GM18519 (cell line): ENCODE measurements at regions not wholly inside any gene's neighbourhood (a gene's known extent, or its start where the extent isn't known, plus 50 kb on each side); places are given as distances from the start of the nearest gene placed in this dataset.
"Not testable (repeated sequence)": the region's sequence is repeated elsewhere in the genome, so short reads cannot be mapped to it uniquely, and the experiment has no call there.

ENCODE experiments used
- ATAC-seq: cut with Tn5 transposase; IDR thresholded peaks from one replicate; pipeline ENCODE4 v1.9.1; 2021; ENCODE audit warnings: mild to moderate bottlenecking, moderate library complexity; ENCODE audit not compliant: unreplicated experiment, low FRiP score

DNA sequence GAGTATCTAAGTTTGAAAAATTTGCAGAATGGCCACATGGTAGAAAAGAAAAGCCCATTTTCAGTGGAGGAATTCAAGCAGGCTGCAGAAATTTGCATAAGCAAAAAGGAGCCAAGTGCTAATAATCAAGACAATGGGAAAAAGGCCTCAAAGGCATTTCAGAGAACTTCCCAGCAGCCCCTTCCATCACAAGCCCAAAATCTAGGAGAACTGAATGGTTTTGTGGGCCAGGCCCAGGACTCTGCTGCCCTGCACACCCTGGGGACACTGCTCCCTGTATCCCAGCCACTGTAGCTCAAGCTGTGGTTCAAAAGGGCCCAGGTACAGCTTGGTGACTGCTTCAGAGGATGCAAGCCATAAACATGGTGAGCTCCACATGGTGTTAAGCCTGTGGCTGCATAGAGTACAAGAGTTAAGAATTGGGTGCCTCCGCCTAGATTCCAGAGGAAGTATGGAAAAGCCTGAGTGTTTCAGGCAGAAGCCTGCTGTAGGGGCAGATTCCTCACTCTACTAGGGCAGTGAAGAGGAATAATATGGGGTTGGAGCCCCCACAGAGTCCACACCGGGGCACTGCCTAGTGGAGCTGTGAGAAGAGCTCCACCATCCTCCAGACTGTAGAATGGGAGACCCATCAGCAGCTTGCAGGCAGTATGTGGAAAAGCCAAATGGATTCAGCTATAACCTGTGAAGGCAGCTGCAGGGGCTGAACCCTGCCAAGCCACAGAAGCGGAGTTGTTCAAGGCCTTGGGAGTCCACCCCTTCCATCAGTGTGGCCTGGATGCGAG, 720.7 kb upstream of the CTNND2 start:
- no peak for ATAC-seq

DNA sequence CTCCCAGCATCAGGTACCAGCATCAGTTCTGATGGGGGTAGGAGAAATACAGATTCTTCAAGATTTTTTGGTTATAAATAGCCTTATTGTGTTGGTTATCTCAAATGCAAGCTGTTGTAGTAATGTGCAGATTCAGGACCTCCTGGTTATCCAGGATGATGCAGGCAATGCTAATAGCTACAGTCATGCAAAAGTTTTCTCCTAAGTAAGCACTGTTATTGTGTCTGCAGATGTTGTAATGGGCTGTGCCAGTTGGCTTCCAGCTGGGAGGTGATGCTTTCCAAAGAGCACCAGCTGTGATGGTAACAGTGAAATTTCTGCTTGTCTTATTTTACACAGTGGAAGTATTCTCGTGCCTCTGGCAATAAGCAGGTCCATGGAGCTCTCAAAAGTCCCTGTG, 719.2 kb upstream of the CTNND2 start:
- ATAC-seq, result no peak

DNA sequence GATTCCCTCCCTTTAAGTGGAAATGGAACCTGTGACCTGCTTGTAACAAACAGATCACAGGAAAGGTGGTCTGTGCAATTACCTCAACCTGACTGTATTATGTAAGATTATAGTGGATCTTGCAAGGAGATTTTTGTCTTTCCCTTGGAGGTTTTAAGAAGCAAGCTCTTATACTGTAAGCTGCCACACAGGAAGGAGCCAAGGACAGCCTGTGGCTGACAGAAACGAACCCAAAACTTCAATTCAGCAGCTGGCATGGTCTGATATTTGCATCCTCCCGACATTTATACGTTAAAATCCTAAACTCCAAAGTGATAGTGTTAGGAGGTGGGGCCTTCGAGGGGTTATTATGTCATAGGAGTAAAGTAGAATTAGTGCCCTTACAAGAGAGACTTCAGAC, 711.8 kb upstream of the CTNND2 start:
- ATAC-seq, result no peak

DNA sequence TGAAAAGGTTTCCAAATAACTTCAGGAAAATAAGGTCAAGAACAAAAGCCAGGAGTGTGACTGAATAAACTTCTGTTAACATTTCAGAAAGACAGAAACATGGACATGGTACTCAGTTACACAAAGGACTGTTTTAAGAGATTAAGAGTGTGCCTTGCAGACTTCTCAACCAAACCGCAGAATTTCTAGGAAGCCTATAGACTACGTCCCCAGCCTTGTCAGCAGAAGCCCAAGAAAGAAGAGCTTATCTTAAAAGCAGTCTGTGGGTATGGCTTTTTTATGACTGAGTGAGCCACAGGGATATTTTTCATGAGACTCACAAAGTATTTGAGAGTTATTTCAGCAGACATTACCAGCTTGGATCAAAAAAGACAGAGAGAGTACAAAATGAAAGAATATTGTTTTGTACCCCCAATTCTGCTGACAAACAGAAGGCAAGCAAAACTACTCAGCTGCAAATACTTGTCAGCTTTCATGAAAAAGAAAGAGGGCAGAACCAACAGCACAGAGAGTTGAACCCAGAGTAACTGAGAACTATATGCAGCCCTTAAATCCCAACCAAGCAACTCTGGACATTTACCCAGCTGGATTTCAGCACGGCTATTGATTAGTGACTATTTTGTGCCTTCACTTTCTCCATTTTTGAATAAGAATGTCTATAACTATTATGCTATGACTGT, 711.0 kb upstream of the CTNND2 start:
- no peak for ATAC-seq

DNA sequence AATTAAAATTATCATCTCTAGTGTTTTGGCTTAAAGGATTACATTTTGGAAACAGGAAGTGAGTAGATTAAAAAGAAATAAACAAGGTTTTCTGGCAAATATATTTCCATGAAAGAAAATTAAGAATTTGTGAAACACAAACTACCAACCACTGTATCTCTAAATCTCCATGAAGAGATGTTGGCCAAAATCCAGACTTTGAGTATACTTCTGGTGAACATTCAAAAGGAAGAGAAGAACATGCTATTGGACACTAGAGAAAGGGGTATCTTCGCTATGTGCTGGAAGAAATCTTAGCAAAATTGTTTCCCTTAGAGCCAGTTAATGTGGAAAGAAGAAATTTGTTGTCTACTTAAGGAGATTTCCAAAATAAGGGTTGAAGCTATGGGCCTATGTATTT, 710.4 kb upstream of the CTNND2 start:
- no peak for ATAC-seq

DNA sequence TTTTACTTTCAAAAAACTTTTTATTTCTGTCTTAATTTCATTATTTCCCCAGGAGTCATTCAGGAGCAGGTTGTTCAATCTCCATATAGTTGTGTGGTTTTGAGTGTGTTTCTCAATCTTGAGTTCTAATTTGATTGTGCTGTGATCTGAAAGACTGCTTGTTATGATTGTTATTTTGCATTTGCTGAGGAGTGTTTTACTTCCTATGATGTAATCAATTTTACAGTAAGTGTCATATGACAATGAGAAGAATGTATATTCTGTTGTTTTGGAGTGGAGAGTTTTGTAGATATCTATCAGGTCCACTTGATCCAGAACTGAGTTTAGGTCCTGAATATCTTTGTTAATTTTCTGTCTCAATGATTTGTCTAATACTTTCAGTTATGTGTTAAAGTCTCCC, 706.9 kb upstream of the CTNND2 start:
- no peak for ATAC-seq

DNA sequence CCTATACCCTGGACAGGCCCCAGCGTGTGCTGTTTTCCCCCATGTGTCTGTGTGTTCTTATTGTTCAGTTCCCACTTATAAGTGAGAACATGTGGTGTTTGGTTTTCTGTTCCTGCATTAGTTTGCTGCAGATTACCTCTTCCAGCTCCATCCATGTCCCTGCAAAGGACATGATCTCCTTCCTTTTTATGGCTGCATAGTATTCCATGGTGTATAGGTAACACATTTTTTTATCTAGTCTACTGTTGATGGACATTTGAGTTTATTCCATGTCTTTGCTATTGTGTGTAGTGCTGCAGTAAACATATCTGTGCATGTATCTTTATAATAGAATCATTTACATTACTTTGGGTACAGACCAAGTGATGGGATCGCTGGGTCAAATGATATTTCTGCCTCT, 703.6 kb upstream of the CTNND2 start:
- ATAC-seq, result not testable (repeated sequence)

DNA sequence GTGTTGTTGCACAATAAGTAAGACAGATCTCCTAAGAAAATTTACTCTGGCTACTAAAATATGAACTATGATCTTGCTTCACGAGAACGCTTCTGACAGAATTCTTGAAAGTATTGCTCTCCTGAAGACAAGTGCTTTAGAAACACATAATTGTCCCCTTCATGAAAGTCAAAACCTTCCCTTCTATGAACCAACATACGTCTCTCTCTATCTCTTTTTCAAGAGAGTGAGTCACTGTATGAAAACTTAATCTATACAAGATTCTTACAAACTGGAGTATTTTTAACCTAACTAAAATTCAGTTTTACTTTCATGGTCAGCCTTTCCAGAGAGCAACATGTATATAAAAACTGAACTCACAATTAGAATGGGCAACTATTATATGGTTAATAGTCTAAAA, 688.0 kb upstream of the CTNND2 start:
- no peak for ATAC-seq

DNA sequence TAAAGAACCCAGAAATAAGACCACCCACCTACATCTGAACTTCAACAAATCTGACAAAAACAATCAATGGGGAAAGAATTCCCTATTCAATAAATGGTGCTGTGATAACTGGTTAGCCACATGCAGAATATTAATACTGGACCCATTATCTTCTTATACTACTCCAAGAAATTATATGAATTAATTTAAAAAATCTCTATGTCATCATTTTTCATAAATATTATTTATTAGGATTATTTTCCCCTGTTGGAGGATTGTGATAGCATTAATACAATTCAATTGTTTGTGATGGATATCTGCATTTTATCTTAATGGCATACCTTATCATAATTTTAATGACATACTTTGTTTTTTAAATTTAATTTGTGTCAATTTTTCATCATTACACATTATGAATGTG, 682.2 kb upstream of the CTNND2 start:
- ATAC-seq, result no peak

DNA sequence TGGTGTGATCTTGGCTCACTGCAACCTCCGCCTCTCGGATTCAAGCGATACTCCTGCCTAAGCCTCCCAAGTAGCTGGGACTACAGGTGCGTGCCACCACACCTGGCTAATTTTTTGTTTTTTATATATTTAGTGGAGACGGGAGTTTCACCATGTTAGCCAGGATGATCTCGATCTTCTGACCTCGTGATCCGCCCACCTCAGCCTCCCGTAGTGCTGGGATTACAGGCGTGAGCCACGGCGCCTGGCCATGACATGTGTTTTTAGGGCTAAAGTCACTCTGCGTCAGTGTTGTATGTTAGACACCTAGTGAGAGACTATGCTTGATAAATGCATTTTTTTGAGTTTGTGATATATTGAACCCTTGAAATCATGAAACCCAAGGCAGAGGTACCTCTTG, 674.6 kb upstream of the CTNND2 start:
- not testable (repeated sequence) for ATAC-seq

DNA sequence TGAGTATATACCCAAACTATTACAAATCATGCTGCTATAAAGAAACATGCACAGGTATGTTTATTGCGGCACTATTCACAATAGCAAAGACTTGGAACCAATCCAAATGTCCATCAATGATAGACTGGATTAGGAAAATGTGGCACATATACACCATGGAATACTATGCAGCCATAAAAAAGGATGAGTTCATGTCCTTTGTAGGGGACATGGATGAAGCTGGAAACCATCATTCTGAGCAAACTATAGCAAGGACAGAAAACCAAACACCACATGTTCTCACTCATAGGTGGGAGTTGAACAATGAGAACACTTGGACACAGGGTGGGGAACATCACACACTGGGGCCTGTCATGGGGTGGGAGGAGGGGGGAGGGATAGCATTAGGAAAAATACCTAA, 672.7 kb upstream of the CTNND2 start:
- not testable (repeated sequence) for ATAC-seq

DNA sequence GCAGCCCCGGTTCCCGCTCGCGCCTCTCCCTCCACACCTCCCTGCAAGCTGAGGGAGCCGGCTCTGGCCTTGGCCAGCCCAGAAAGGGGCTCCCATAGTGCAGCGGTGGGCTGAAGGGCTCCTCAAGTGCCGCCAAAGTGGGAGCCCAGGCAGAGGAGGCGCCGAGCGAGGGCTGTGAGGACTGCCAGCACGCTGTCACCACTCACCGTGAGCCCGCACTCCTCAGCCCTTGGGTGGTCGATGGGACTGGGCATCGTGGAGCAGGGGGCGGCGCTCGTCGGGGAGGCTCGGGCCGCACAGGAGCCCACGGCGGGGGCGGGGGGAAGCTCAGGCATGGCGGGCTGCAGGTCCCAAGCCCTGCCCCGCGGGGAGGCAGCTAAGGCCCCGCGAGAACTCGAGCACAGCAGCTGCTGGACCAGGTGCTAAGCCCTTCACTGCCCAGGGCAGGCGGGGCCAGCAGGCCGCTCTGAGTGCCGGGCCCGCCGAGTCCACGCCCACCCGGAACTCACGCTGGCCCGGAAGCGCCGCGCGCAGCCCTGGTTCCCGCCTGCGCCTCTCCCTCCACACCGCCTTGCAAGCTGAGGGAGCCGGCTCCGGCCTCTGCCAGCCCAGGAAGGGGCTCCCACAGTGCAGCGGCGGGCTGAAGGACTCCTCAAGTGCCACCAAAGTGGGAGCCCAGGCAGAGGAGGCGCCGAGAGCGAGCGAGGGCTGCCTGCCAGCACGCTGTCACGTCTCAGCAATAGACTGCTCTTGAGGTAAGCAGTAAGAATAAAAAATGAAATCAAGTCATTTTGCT, 670.2 kb upstream of the CTNND2 start:
- not testable (repeated sequence) for ATAC-seq

DNA sequence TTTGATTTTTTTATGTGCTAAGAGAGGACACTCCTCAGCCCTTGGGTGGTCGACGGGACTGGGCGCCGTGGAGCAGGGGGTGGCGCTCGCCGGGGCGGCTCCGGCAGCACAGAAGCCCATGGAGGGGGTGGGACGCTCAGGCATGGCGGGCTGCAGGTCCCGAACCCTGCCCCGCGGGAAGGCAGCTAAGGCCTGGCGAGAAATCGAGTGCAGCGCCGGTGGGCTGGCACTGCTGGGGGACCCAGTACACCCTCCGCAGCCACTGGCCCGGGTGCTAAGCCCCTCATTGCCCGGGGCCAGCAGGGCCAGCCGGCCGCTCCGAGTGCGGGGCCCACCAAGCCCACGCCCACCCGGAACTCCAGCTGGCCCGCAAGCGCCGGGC, 669.7 kb upstream of the CTNND2 start:
- not testable (repeated sequence) for ATAC-seq

DNA sequence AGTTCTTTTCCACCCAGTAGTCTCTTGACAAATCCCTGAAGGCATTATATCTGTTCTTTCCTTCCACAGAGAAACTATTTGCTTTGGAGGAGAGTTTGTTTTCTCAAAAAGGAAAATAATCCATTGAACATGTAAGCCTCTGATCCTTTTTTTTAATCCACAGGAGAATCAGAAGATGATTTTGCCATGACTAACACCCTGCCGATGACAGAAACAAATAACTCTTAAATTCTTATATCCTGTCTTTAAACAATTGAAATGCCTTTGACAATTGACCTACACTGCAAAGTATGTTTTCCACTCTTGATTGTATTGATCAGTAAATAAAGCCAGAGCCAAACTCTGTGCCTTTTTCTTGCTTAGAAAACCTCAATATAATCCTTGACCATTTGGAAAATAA, 666.4 kb upstream of the CTNND2 start:
- no peak for ATAC-seq

DNA sequence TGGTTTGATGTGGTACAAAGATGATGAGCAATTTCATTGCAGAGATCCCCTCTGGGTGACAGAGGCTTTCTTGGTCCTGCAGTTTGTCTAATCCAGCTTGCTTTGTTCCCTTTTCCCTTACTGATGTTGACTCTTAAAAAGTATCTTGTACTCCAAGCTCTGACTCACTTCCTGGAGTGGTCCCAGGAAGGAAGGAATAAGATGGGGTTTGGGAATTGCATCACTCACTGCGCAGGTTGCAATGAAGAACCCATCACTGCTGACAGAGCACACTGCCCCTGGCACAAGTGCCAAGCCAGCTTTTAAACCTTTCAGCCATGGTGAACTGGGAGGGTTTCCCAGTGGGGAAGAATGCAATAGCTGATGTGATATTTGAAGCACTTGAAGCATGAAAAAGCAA, 662.2 kb upstream of the CTNND2 start:
- no peak for ATAC-seq

DNA sequence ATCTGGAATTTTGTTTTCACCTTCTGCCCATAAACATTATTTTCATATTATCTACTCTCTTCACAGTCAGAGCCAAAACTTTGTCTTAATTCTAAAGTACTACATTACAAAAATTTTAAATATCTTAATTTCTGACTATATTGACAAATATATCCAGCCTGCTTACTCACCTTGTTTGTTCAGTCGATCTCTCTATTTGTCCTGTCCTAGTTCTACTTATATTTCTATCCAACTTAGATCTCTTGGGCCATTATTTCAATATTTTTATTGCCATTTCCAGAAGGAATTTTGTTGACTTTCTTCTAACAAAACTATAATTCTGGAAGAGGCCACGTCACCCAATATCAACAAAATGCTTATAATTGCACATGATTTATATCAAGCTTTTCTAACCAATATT, 652.8 kb upstream of the CTNND2 start:
- no peak for ATAC-seq

DNA sequence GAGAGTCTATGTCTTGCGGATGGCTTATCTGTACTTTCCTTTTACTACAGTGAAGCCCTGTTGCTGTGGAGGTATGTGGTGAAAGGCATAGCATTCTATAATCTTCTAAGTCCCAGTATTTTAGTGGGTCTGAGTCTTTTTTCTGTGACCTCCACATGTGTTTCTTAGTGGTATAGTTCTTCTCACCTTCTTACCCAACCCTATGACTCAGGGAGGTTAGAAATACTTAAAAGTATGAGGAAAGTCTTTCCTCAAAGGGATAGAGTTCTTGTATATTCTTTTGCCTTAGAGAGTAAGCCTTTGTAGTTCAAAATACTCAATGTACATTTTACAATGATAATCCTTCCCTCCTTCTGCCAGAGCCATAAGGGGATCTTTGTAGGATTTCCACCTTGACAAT, 621.9 kb upstream of the CTNND2 start:
- no peak for ATAC-seq

DNA sequence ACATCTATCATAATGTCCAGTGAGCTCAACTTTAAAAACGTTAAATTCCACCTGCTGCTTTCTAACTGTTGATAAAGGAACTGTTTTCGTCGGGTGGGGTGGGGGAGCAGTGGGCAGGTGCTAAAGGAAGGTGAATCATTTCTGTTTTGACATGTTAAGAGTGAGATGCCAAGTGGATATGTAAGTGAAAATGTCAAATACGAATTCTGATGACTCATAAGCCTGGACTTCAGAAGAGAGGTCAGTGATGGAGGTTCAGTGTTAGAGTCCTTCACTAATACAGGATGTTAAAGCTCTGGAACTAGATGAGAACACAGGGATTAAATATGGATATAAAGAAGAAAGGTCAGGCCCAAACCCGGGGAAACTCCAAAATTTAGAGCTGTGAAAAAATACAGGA, 617.9 kb upstream of the CTNND2 start:
- no peak for ATAC-seq

DNA sequence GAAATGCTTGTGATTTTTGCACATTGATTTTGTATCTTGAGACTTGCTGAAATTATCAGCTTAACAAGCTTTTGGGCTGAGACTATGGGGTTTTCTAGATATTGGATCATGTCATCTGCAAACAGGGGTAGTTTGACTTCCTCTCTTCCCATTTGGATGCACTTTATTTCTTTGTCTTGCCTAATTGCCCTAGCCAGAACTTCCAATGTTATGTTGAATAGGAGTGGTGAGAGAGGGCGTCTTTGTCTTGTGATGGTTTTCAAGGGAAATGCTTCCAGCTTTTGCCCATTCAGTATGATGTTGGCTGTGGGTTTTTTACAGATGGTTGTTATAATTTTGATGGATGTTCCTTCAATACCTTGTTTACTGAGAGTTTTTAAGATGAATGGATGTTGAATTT, 600.7 kb upstream of the CTNND2 start:
- not testable (repeated sequence) for ATAC-seq

DNA sequence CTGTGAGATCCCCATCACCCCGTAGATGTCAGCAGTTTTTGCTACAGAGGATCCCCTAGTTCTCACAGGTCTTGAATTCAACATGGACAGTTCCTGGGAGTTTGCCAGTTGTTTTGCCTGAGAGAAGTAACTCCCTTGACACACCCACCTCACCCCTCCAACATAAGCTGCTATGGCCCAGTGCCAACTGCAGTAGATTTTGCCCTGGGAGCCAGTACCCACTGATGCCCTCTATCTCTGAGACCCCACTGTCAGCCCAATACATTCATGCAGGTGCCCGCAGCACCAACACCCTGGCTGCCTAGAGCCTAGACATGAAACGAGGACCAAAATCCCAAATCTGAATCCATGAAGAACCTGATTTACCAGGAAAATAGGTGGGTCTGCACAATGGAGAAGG, 583.9 kb upstream of the CTNND2 start:
- ATAC-seq, result no peak

DNA sequence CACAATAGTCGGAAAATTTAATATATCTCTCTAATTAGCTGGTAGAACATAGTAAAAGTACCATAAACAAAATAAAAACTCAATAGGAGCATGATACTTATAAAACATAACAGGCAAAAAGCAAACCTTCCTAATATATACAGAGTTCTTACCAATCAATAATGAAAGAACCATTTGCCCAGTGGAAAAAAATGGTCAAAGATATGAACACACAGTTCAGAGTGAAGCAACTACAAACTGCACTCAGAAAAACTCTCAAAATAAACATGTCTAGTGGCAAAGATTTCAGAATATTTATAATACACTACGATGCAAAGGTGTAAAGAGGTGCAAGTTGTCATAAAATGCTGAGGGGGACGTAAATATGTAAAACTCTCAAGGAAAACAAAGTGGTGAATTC, 576.2 kb upstream of the CTNND2 start:
- ATAC-seq, result no peak

DNA sequence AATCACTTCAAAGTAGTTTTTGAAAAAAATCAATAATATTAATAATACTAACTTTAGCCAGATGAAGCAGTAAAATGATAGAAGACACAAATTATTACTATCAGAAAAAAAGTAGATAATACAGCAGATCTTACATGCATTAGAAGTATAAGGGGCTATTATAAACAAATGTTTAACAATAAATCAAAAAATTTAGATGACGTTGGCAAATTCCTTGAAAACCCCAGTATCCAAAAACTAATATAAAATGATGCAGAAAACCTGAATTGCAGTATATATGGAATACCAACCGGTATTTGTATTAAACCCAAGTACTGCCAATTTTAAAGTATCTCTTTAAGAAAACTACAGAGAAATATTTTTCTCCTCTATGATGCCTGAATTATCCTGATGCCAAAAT, 573.3 kb upstream of the CTNND2 start:
- no peak for ATAC-seq
